Activated T-helper 2 cell treated with anti-CD3 and anti-CD28 coated beads, Interferon-gamma antibody, Interleukin-2, Interleukin-4, amounts not matched to agents 10 μg/mL and 5 μg/mL and 100 μg/mL, durations not matched to agents 14 hours and 24 hours and 36 hours (primary cell): ENCODE measurements at regions not wholly inside any gene's neighbourhood (a gene's known extent, or its start where the extent isn't known, plus 50 kb on each side); places are given as distances from the start of the nearest gene placed in this dataset.
"Not testable (repeated sequence)": the region's sequence is repeated elsewhere in the genome, so short reads cannot be mapped to it uniquely, and the experiment has no call there.

Experiments
- DNase-seq: peaks from one replicate; pipeline ENCODE4 v3.0.0; 2021; ENCODE audit warnings: low spot score
- H3K27ac Mint-ChIP-seq: one replicate; pipeline ENCODE4 v1.8.0; 2021; ENCODE audit warnings: mixed read lengths
- H3K27me3 Mint-ChIP-seq: one replicate; pipeline ENCODE4 v1.8.0; 2021; ENCODE audit warnings: low read depth, mixed read lengths
- H3K36me3 Mint-ChIP-seq: one replicate; pipeline ENCODE4 v1.8.0; 2021; ENCODE audit warnings: low read depth, mixed read lengths
- H3K4me1 Mint-ChIP-seq: one replicate; pipeline ENCODE4 v1.8.0; 2021; ENCODE audit warnings: low read depth, mixed read lengths
- H3K4me3 Mint-ChIP-seq: one replicate; pipeline ENCODE4 v1.8.0; 2021; ENCODE audit warnings: low read depth, mild to moderate bottlenecking, moderate library complexity, mixed read lengths
- H3K9me3 Mint-ChIP-seq: one replicate; pipeline ENCODE4 v1.8.0; 2021; ENCODE audit warnings: mixed read lengths
- intact Hi-C: fragments of 100-400 bp; cut with micrococcal nuclease; formaldehyde crosslinking; loops from one replicate; pipeline ENCODE4 v1.15.1; 2023

DNA sequence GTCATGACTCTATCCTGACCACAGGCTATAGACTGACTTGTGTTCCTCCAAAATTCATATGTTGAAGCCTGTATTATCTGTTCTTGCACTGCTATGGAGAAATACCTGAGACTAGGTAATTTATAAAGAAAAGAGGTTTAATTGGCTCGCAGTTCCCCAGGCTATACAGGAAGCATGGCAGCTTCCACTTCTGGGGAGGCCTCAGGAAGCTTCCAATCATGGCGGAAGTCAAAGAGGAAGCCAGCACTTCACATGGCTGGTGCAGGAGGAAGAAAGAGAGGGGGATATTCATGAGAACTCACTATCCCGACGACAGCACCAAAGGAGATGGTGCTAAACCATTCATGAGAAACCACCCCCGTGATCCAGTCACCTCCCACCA is 84.3 kb upstream of the KDM7A start:
- H3K4me3 Mint-ChIP-seq: no peak overlapping the region

DNA sequence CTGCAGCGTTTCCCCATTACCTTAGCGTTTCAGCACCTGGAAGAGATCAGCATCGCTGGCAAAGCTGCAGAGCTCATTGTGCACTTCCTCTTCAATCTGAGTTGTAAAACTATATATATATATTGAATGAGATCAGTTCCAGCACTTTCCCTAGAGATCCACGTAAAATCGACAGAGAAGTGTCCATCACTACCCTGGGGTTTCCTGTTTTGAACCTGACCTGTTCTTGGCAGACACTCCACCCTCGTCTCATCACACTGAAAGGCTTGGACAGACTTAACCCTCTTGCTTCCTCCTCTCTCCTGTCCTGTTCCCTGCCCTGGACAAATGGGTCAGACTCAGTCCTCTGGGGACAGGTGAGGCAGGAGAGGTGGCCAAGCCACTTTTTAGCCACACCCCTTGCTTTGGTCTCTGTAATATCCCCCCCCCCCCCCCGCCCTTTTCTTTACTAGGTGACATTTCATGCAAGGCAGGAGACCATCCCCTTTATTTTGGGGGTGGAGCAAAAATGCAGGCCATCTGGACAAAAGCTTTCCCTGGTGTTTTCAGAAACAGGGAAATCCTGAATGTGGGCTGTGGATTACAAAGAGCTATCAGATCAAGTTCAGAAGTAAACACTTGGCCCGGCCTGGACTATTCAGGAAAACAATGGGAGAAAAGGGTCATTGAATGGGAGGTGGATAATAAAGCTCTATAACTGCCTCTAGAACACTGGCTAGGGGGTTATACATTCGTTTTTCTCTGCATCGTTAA is 83.7 kb upstream of the KDM7A start:
- Mint-ChIP-seq H3K27me3 (no peaks in the 10 kb centered on the region), H3K27ac (no peak overlapping the region), H3K4me3 (no peak overlapping the region), H3K36me3 (peaks cover 14% of the 10 kb centered on the region), H3K9me3 (peaks cover 8% of the 10 kb centered on the region), H3K4me1 (peaks cover 35% of the 10 kb centered on the region)
- DNase-seq: no peak
- intact Hi-C loops: no loop called here

More for the DNA sequence above, 84.3 kb upstream of the KDM7A start:
- H3K27me3 Mint-ChIP-seq: no peaks in the 10 kb centered on the region
- H3K4me1 Mint-ChIP-seq: peaks cover 35% of the 10 kb centered on the region
- no peak for DNase-seq
- H3K36me3 Mint-ChIP-seq: peaks cover 14% of the 10 kb centered on the region
- peaks cover 8% of the 10 kb centered on the region for H3K9me3 Mint-ChIP-seq
- intact Hi-C loops: no loop called here
- H3K27ac Mint-ChIP-seq: no peak overlapping the region

DNA sequence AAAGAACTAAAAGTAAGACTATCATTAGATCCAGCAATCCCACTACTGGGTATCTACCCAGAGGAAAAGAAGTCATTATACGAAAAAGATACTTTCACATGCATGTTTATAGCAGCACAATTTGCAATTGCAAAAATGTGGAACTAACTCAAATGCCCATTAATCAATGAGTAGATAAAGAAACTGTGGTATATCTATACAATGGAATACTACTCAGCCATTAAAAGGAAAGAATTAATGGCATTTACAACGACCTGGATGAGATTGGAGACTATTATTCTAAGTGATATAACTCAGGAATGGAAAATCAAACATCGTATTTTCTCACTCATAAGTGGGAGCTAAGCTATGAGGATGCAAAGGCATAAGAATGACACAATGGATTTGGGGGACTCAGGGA is 80.5 kb upstream of the KDM7A start:
- H3K4me3 Mint-ChIP-seq, H3K27ac Mint-ChIP-seq, intact Hi-C loops, H3K27me3 Mint-ChIP-seq, DNase-seq, H3K9me3 Mint-ChIP-seq, H3K36me3 Mint-ChIP-seq: not testable (repeated sequence)
- peaks cover 35% of the 10 kb centered on the region for H3K4me1 Mint-ChIP-seq

DNA sequence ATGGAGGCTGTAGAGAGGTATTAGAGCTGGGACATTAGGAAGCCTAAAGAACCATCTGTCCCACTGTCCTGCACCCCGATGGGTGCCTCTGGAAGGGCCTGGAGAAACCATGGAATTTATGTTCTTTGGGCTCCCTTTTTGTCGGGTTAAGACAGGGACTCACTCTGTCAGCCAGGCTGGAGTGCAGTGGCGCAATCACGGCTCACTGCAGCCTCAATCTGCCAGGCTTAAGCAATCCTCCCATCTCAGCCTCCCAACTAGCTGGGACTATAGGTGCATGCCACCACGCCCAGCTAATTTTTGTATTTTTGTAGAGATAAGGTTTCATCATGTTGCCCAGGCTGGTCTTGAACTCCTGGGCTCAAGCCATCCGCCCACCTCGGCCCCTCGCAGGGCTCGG is 78.2 kb upstream of the KDM7A start:
- not testable (repeated sequence) for DNase-seq, H3K9me3 Mint-ChIP-seq, H3K4me3 Mint-ChIP-seq, H3K36me3 Mint-ChIP-seq, H3K27ac Mint-ChIP-seq, H3K27me3 Mint-ChIP-seq
- intact Hi-C loops: loop anchor here (5.0 kb wide), 2 partner anchors 47 to 1302 kb away; no protein-coding TSS in a partner anchor
- peaks cover 25% of the 10 kb centered on the region for H3K4me1 Mint-ChIP-seq

DNA sequence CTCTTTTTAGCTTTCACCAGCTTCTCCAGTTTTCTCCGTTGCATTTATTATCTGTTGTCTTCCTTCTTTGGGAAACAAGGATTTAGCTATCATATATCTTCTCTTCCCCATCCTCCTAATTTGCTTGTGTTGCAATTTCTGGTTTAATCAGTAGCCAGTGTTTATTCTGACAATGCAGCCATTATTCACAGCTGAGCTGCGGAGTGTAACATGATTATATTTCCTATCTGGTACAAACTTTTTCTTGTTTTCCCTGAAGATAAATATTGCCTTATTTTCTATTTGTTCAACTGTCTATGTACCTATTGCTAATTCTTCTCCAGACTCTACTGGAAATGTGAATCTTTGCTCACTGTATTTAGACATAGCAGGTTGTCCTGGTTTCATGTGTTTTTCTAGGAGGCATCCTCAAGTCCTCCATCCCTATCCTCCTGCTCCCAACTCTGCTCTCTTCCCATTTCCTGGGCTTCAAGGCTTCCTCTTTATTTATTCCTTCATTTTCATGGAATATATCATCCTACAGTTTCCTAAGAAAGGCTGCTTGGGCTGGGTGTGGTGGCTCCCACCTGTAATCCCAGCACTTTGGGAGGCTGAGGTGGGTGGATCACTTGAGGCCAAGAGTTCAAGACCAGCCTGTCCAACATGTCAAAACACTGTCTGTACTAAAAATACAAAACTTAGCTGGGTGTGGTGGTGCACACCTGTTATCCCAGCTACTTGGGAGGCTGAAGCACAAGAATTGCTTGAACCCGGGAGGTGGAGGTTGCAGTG is 72.4 kb upstream of the KDM7A start:
- Mint-ChIP-seq H3K27ac (no peak overlapping the region), H3K27me3 (no peaks in the 10 kb centered on the region), H3K36me3 (no peaks in the 10 kb centered on the region), H3K9me3 (no peaks in the 10 kb centered on the region), H3K4me3 (no peak overlapping the region), H3K4me1 (peaks cover 25% of the 10 kb centered on the region)
- DNase-seq: no peak
- intact Hi-C loops: no loop called here

DNA sequence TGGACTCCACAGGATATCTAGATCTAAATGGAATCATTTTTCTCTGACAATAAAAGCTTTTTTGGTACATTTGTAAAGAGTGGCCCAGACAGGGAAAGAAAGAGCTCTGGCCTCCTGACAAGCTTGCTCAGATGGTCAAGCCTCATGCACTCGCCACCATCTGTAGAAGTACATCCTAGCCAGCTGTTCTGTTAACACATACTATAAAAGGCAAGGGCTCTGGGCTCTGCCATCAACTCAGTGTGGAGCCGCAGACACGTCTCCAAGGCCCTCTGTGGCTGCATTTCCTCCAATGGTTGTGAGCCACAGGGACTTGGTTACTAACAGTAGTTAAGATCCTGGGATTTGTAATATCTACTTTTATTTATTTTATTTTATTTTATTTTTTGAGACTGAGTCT is 70.8 kb upstream of the KDM7A start:
- Mint-ChIP-seq H3K4me1 (peaks cover 15% of the 10 kb centered on the region), H3K27me3 (no peaks in the 10 kb centered on the region), H3K9me3 (no peaks in the 10 kb centered on the region), H3K36me3 (no peaks in the 10 kb centered on the region), H3K27ac (no peak overlapping the region), H3K4me3 (no peak overlapping the region)
- intact Hi-C loops: no loop called here
- DNase-seq: no peak

DNA sequence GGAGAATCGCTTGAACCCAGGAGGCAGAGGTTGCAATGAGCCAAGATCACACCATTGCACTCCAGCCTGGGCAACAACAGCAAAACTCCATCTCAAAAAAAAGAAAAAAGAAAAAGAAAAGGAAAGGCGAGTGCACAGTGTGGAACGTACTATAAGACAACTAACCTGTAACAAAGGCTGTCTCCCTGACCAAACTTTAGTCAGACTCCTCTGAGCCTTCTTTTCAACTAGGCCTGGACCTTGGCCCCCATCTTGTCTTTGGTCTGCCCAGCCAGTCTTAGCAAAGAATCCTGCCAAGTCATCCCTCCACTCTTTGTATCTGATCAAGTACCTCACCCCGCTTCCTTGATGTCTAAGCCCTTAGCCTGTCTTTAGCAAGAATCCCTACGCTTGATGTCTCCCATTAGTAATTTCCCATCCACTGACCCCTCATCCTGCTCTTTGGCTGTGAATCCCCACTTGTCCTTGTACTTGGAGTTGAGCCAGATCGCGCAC is 68.9 kb upstream of the KDM7A start:
- Mint-ChIP-seq H3K9me3 (no peaks in the 10 kb centered on the region), H3K36me3 (no peaks in the 10 kb centered on the region), H3K27ac (no peak overlapping the region), H3K4me1 (peaks cover 18% of the 10 kb centered on the region), H3K4me3 (no peak overlapping the region), H3K27me3 (no peaks in the 10 kb centered on the region)
- intact Hi-C loops: no loop called here
- no peak for DNase-seq

DNA sequence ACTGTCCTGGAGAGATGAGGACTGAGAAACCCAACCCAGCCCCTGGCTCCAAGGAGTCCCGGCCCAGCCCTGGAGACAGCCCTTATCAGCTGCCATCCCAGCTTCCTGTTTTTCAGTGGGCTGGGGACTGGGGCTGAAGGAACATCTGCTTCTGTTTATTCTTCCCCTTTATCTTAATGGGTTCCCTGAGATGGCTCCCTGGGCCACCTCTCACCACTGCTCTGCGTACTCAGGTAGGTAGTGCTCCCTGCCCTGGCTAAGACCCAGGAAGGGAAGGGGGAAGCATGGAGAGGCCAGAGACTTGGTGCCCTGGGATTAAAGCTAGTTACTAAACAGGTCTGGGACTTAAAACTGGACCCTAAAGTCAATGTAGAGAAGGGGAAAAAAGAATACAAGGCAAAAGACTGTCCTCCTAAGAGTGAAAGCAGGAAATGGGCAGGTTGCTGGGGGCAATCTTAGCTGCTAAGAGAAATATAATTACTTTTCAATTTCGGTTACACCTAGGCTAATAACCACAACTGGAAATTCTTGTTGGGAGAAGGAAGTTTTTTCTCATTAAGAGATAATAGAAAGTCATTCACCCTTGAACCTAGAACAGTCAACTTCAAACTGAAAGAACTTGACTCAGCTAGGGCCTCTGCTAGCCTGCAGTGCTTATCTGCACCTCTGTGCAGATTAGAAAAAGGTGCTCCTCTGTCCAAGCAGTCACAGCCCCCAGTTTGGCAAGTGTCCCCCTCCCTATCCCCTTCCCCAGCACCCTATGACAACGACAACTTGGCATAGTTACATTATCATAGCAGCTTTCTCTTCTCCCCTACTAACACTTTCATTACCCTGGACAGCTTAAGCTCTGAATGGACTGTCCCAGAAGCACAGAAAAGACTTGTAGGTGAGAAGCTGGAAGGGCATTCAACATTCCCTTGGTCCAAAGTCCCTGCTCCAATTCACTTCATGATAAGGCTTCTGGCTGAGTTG is 65.6 kb upstream of the KDM7A start:
- DNase-seq: no peak
- no peaks in the 10 kb centered on the region for H3K9me3 Mint-ChIP-seq
- peaks cover 16% of the 10 kb centered on the region for H3K4me1 Mint-ChIP-seq
- no peak overlapping the region for H3K4me3 Mint-ChIP-seq
- intact Hi-C loops: no loop called here
- H3K27ac Mint-ChIP-seq: no peak overlapping the region
- no peaks in the 10 kb centered on the region for H3K27me3 Mint-ChIP-seq
- no peaks in the 10 kb centered on the region for H3K36me3 Mint-ChIP-seq

DNA sequence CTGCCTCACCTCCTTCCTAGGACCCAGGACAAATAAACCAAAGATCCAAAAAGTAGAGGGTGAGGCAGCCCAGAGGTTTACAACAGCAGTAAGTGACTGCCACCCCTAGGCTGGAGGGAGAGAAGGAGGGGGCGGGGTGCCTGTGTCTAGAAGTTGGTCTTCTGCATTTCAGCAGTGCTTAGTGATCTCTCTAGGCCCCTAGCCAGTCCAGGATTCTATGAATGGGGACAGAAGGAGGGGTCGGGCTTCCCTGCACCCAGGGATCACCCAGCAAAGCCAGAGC is 62.8 kb upstream of the KDM7A start:
- Mint-ChIP-seq H3K4me1 (peaks cover 16% of the 10 kb centered on the region), H3K36me3 (no peaks in the 10 kb centered on the region), H3K27me3 (no peaks in the 10 kb centered on the region), H3K4me3 (no peak overlapping the region), H3K9me3 (no peaks in the 10 kb centered on the region), H3K27ac (no peak overlapping the region)
- no peak for DNase-seq
- intact Hi-C loops: no loop called here

DNA sequence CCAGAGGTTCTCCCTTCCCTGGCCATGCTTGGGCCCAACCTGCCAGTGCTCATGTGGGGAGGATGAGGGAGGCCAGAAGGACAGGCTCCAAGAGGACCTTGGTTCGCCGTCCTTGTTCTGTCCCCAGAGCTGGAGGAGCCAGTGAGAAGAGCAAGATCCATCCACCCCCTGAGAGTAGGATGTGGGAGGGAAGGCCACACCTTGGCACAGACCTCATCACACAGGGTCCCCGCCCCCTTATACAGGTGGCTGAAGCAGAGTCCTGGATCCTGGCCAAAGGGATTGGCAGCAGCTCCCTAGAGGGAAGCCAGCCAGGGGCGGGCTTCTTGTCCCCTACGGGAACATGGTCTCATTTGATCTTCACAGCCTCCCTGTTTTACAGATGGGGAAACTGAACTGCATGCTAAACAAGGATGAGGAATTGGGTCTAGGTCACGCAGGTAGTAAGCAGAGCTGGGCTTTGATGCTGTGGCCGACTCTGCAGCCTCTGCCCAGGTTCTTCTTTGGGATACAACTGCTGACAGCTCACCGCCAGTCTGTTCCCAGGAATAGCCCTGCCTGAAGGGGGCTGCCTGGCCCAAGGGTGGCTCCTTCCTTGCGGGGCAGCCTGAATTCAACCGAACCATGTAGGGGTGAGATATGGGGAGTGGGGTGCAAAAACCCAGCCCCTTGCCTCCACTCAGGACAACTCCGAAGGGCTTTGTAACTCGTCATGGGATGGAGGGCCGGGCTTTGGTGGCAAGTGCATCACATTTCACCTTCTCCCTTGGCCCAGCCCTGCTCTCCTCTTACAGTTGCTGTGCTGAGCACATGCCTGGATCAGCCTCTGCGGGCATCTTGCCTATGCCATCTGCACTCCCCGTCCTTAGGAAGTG is 62.2 kb upstream of the KDM7A start:
- no peak overlapping the region for H3K27ac Mint-ChIP-seq
- no peaks in the 10 kb centered on the region for H3K9me3 Mint-ChIP-seq

DNA sequence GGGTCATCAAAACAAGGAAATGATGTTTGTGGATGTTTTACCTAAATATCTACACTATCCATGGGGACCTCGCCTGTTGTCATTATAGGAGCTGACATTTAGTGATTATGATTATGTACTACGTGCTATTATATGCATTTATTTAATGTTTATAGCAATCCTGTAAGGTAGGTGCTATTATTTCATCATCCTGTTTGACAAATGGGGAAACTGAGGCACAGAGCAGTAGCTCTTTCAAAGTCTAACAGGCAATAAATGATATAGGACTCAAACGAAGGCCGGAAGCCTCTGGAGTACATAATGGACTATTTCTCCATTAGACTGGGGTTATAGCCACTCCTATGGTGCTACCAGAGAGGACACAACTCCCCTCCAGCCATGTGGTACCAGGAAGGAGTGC is 60.6 kb upstream of the KDM7A start:
- Mint-ChIP-seq H3K27ac (no peak overlapping the region), H3K9me3 (no peaks in the 10 kb centered on the region), H3K27me3 (no peaks in the 10 kb centered on the region), H3K36me3 (no peaks in the 10 kb centered on the region), H3K4me1 (peaks cover 11% of the 10 kb centered on the region), H3K4me3 (no peak overlapping the region)
- intact Hi-C loops: no loop called here
- no peak for DNase-seq

More for the DNA sequence above, 62.2 kb upstream of the KDM7A start:
- Mint-ChIP-seq H3K27me3 (no peaks in the 10 kb centered on the region), H3K4me3 (no peak overlapping the region), H3K4me1 (peaks cover 16% of the 10 kb centered on the region), H3K36me3 (no peaks in the 10 kb centered on the region)
- intact Hi-C loops: no loop called here
- DNase-seq: no peak

DNA sequence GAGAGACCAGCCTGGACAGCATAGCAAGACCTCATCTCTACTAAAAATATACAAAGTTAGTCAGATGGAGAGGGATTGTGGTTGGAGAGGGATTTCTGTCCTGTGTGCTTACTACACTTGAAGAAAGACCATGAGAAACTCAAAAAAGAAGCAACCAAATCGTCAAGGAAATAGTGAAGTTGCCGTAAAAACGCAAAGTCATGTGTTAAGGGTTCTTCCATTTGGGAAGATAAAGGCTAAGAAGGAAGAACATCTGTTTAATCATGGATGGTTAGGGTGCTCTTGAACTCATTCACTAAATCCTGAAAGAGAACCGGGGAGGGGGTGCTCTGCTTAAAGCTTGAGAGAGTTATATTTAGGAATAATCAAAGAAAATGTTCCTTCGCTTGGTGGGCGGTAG is 59.8 kb upstream of the KDM7A start:
- H3K27ac Mint-ChIP-seq: no peak overlapping the region
- no peak for DNase-seq
- intact Hi-C loops: no loop called here
- no peaks in the 10 kb centered on the region for H3K36me3 Mint-ChIP-seq
- H3K4me3 Mint-ChIP-seq: no peak overlapping the region
- H3K4me1 Mint-ChIP-seq: peaks cover 9% of the 10 kb centered on the region
- no peaks in the 10 kb centered on the region for H3K9me3 Mint-ChIP-seq
- no peaks in the 10 kb centered on the region for H3K27me3 Mint-ChIP-seq
